PC-9 (cell line): ENCODE measurements at regions not wholly inside any gene's neighbourhood (a gene's known extent, or its start where the extent isn't known, plus 50 kb on each side); places are given as distances from the start of the nearest gene placed in this dataset.
A peak's percentile ranks its signal among the peaks of the same experiment; 100 is the strongest.

Source experiments
- BruUV-seq: library from RNA; stranded (reverse); fragments of 400-500 nt; replicated peaks from 2 replicates; lab custom pipeline; 2021; lab: Mats Ljungman, UMichigan
- CTCF ChIA-PET: fragments of 300-600 bp; sonication (Branson Sonifier 250); formaldehyde crosslinking; loops from one replicate; lab custom pipeline; 2022; ENCODE audit warnings: antibody characterized with exemption; lab: Charles Lee
- POLR2A ChIA-PET: fragments of 300-600 bp; sonication (Branson Sonifier 250); formaldehyde crosslinking; loops from one replicate; lab custom pipeline; 2022; ENCODE audit warnings: antibody characterized with exemption; ENCODE audit not compliant: unreplicated experiment; lab: Charles Lee
- DNase-seq, 2 experiments: peaks; one replicate each; pipeline versions ENCODE4 v3.0.0 to v3.0.0-alpha.2; 2015 to 2022; ENCODE audit warnings: mixed read lengths in 1 of 2
- H2AFZ ChIP-seq: fragments of 200-600 bp; sonication (generic); 2 replicates; pipeline ENCODE4 v1.8.1; 2017; ENCODE audit warnings: antibody characterized with exemption
- H3F3A ChIP-seq: fragments of 200-600 bp; sonication (generic); 2 replicates; pipeline ENCODE4 v1.8.1; 2017; ENCODE audit warnings: antibody characterized with exemption, mild to moderate bottlenecking, low read depth; ENCODE audit not compliant: insufficient read depth
- H3K27ac ChIP-seq: fragments of 200-600 bp; sonication (generic); 2 replicates; pipeline ENCODE4 v1.6.1; 2016; ENCODE audit warnings: mixed run types
- H3K27me3 ChIP-seq: fragments of 200-600 bp; sonication (generic); 2 replicates; pipeline ENCODE4 v1.6.1; 2016; ENCODE audit warnings: low read depth, mixed run types; ENCODE audit not compliant: insufficient read depth
- H3K36me3 ChIP-seq: fragments of 200-600 bp; sonication (generic); 2 replicates; pipeline ENCODE4 v1.6.1; 2016; ENCODE audit warnings: low read depth, mixed run types
- H3K4me1 ChIP-seq: fragments of 200-600 bp; sonication (generic); replicated peaks from 2 replicates; pipeline ENCODE4 v1.6.1; 2016; ENCODE audit warnings: mixed run types; ENCODE audit not compliant: insufficient read depth
- H3K4me2 ChIP-seq: fragments of 200-600 bp; sonication (generic); 2 replicates; pipeline ENCODE4 v1.6.1; 2017; ENCODE audit warnings: mixed run types
- H3K4me3 ChIP-seq: fragments of 200-600 bp; sonication (generic); 2 replicates; pipeline ENCODE4 v1.6.1; 2016; ENCODE audit warnings: mixed run types
- H3K79me2 ChIP-seq: fragments of 200-600 bp; sonication (generic); 2 replicates; pipeline ENCODE4 v1.6.1; 2017; ENCODE audit warnings: low read depth, mixed run types
- H3K9me2 ChIP-seq: fragments of 200-600 bp; sonication (generic); 2 replicates; pipeline ENCODE4 v1.8.1; 2017; ENCODE audit warnings: mild to moderate bottlenecking; ENCODE audit not compliant: insufficient read depth
- H3K9me3 ChIP-seq: fragments of 200-600 bp; sonication (generic); 2 replicates; pipeline ENCODE4 v1.8.1; 2016; ENCODE audit warnings: low read depth; ENCODE audit not compliant: insufficient read depth
- H4K20me1 ChIP-seq: fragments of 200-600 bp; sonication (generic); 2 replicates; pipeline ENCODE4 v1.8.1; 2017; ENCODE audit not compliant: insufficient read depth
- CTCF ChIP-seq: fragments of 200-600 bp; sonication (generic); conservative IDR thresholded peaks from 2 replicates; pipeline ENCODE4 v1.6.1; 2017; ENCODE audit warnings: mixed run types, antibody characterized with exemption, mild to moderate bottlenecking, moderate library complexity
- EZH2 ChIP-seq: fragments of 200-600 bp; sonication (generic); IDR thresholded peaks from 2 replicates; pipeline ENCODE4 v1.8.0; 2017; ENCODE audit warnings: antibody characterized with exemption, low read depth
- intact Hi-C: fragments of 100-400 bp; cut with micrococcal nuclease; formaldehyde crosslinking; loops from one replicate; pipeline ENCODE4 v1.10.0; 2022; ENCODE audit not compliant: unreplicated experiment

DNA sequence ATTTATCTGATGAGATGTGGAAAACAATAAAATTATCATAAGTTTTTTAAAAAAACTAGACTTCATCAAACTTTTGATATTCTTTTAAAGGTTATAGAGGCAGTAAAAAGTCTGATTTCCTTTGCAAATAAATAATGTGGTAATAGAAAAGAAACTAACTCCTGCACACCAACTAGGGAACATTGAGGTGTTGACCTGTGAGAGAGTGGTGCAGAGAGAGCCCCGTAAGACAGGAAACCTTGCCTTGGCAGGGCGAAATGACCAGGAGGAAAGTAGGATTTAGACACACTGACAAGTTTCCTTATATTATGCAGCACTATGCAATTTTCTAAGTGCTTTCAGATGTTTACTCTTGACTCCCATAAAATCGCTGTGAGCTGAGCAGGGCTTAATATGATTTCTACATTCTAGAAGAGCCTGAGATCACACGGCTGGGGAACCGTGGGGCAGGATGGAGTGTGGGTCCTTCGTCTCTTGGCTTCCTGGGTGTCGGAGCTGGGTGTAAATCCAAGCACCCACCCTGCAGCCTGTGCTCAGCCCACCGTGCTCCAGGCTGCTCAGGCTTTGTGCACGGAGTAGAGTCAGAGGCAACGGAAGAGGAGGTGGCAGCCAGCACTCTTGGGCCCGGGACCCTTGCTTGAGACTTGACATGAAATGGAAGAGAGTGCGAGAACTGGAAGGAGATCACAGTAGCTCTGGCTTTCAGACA is 61.3 kb upstream of the FOXQ1 start:
- ChIA-PET POLR2A (interaction anchor here (0.5 kb wide), 1 partner anchor 75 kb away, joined by 6 read pairs; no protein-coding TSS in a partner anchor), CTCF (no interaction called here)
- H2AFZ ChIP-seq = no peak overlapping the region
- H3K27me3 ChIP-seq = no peaks in the 10 kb centered on the region
- no peaks in the 10 kb centered on the region for H3K36me3 ChIP-seq
- TF ChIP-seq EZH2 = no peak
- TF ChIP-seq CTCF = no peak
- H3K4me2 ChIP-seq = peak overlapping the region; percentile 78
- H4K20me1 ChIP-seq = no peaks in the 10 kb centered on the region
- no peaks in the 10 kb centered on the region for H3K79me2 ChIP-seq
- H3K9me3 ChIP-seq = no peaks in the 10 kb centered on the region
- H3K4me1 ChIP-seq = peaks cover 39% of the 10 kb centered on the region
- no TSS peak for BruUV-seq
- H3K9me2 ChIP-seq = no peaks in the 10 kb centered on the region
- peak in 1 of 2 experiments; percentile 48 for DNase-seq
- H3K27ac ChIP-seq = peak overlapping the region; percentile 94
- peaks cover 25% of the 10 kb centered on the region for H3F3A ChIP-seq
- intact Hi-C loops = loop anchor here (2.0 to 10.0 kb wide), 5 partner anchors 37 to 336 kb away; no protein-coding TSS in a partner anchor
- H3K4me3 ChIP-seq = peak overlapping the region; percentile 42; the same call in 1 of the 2 replicates

- Histone ChIP-seq H3K9me3 (no peaks in the 10 kb centered on the region), H3K79me2 (no peaks in the 10 kb centered on the region), H4K20me1 (no peaks in the 10 kb centered on the region), H3K27ac (no peak overlapping the region), H3K4me3 (no peak overlapping the region), H3F3A (peaks cover 24% of the 10 kb centered on the region), H3K36me3 (no peaks in the 10 kb centered on the region), H2AFZ (no peak overlapping the region), H3K27me3 (no peaks in the 10 kb centered on the region), H3K4me2 (no peak overlapping the region), H3K4me1 (peaks cover 28% of the 10 kb centered on the region), H3K9me2 (no peaks in the 10 kb centered on the region)
- no peak for DNase-seq
- CTCF ChIA-PET = no interaction called here
- no TSS peak for BruUV-seq
- intact Hi-C loops = no loop called here
- TF ChIP-seq CTCF = no peak
- TF ChIP-seq EZH2 = no peak
- POLR2A ChIA-PET = interaction anchor here (0.7 kb wide), 1 partner anchor 21 kb away, joined by 6 read pairs; no protein-coding TSS in a partner anchor
These were observed 64.0 kb upstream of the FOXQ1 start for GRCh38 chr6:1247894-1248293.

- Histone ChIP-seq H3K27ac (no peak overlapping the region), H3K36me3 (no peaks in the 10 kb centered on the region), H3K9me2 (no peaks in the 10 kb centered on the region), H3K4me2 (no peak overlapping the region), H4K20me1 (no peaks in the 10 kb centered on the region), H3K9me3 (no peaks in the 10 kb centered on the region), H3K79me2 (no peaks in the 10 kb centered on the region), H3K4me1 (peaks cover 20% of the 10 kb centered on the region), H3F3A (peaks cover 16% of the 10 kb centered on the region), H3K4me3 (no peak overlapping the region), H2AFZ (no peak overlapping the region), H3K27me3 (no peaks in the 10 kb centered on the region)
- ChIA-PET POLR2A (no interaction called here), CTCF (no interaction called here)
- BruUV-seq = no TSS peak
- TF ChIP-seq CTCF = no peak
- no peak for TF ChIP-seq EZH2
- intact Hi-C loops = no loop called here
- no peak for DNase-seq
These were observed 64.8 kb upstream of the FOXQ1 start for GRCh38 chr6:1247056-1247455.
